Brain microvascular endothelial cell (primary cell): ENCODE measurements at regions not wholly inside any gene's neighbourhood (a gene's known extent, or its start where the extent isn't known, plus 50 kb on each side); places are given as distances from the start of the nearest gene placed in this dataset.

Experiments
- DNase-seq: peaks from one replicate; pipeline ENCODE4 v3.0.0-alpha.2; 2020
- H3K27ac ChIP-seq: fragments of 250-450 bp; sonication (Bioruptor Pico); 2 replicates; pipeline ENCODE4 v1.5.1; 2020; ENCODE audit warnings: mild to moderate bottlenecking, moderate library complexity
- H3K27me3 ChIP-seq: fragments of 250-450 bp; sonication (Bioruptor Pico); replicated peaks from 2 replicates; pipeline ENCODE4 v1.5.1; 2020; ENCODE audit warnings: mild to moderate bottlenecking
- H3K36me3 ChIP-seq: fragments of 250-450 bp; sonication (Bioruptor Pico); replicated peaks from 2 replicates; pipeline ENCODE4 v1.5.1; 2020; ENCODE audit warnings: mild to moderate bottlenecking
- H3K4me3 ChIP-seq: 2 replicates; pipeline ENCODE4 v1.5.1; 2011; ENCODE audit warnings: low read depth, mild to moderate bottlenecking, control low read depth, low read length, moderate library complexity
- in situ Hi-C: cut with HindIII; loops from 2 replicates; pipeline ENCODE4 v1.10.0; 2017; ENCODE audit warnings: low sequenced_read_pairs, low pct_ligation_motif_present
- TF ChIP-seq, protein P1 (sequence below): IDR thresholded peaks from 2 replicates; pipeline ENCODE4 v1.5.1; 2011; ENCODE audit warnings: low read depth, mild to moderate bottlenecking, moderate library complexity, low read length, control low read depth, inconsistent platforms; ENCODE audit errors: missing control alignments

DNA sequence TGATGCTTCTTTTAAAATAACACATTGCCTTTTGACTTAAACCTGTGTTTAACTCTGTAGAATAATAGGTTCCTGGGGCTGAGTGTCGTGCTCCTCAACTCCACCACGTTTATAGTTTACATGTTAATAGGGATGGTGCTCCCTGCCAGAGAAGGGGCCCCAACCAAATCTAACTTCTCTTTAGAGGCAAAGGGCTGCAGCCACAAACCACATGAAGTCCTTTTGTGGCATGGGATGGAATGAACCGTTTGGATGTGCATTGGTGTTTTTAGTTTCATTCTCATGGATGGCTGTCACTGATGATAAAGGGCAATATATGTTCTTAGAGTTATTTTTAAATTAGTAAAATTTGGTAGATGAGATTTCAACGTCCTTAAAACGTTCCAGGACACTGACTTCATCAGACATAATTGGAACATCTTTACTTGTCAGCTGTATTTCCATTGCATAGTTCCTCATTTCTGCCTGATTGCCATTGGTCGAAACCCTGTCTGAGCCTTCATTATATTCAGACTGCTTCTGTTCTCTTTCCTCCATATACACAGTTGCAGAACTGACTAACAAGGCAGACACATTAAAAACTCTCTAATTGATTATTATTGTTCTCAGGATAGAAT, 60.4 kb upstream of the HPF1 start:
- Histone ChIP-seq H3K4me3 (no peak overlapping the region), H3K36me3 (no peaks in the 10 kb centered on the region), H3K27me3 (no peaks in the 10 kb centered on the region), H3K27ac (no peak overlapping the region)
- no peak for DNase-seq
- TF ChIP-seq, protein P1, sequence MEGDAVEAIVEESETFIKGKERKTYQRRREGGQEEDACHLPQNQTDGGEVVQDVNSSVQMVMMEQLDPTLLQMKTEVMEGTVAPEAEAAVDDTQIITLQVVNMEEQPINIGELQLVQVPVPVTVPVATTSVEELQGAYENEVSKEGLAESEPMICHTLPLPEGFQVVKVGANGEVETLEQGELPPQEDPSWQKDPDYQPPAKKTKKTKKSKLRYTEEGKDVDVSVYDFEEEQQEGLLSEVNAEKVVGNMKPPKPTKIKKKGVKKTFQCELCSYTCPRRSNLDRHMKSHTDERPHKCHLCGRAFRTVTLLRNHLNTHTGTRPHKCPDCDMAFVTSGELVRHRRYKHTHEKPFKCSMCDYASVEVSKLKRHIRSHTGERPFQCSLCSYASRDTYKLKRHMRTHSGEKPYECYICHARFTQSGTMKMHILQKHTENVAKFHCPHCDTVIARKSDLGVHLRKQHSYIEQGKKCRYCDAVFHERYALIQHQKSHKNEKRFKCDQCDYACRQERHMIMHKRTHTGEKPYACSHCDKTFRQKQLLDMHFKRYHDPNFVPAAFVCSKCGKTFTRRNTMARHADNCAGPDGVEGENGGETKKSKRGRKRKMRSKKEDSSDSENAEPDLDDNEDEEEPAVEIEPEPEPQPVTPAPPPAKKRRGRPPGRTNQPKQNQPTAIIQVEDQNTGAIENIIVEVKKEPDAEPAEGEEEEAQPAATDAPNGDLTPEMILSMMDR: no peak
- in situ Hi-C loops: loop anchor here (25.0 kb wide), 1 partner anchor 219 kb away; the partner anchor contains the start of gene MFAP3L

DNA sequence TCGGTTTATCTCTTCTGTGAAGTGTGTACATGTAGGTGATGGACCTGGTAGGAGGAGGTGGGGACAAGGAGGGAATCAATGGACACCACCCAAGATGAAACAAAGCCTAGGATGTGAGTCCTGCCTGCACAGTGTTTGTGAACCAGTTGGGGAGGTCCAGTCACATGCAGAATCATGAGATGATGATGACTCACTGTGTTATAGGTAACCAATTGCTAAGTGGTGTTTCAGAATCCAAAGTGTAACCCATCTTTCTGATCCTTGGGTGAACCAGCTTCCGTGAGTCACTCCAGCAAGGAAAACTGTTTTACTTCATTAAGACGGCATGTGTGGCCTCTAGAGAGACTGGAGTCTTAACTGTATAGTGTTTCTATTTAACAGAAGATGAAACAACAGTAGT, 57.9 kb upstream of the HPF1 start:
- no peak overlapping the region for H3K4me3 ChIP-seq
- in situ Hi-C loops: loop anchor here (25.0 kb wide), 1 partner anchor 222 kb away; the partner anchor contains the start of gene MFAP3L
- no peak for DNase-seq
- H3K27me3 ChIP-seq: no peaks in the 10 kb centered on the region
- no peaks in the 10 kb centered on the region for H3K36me3 ChIP-seq
- TF ChIP-seq, protein P1: no peak
- no peak overlapping the region for H3K27ac ChIP-seq

DNA sequence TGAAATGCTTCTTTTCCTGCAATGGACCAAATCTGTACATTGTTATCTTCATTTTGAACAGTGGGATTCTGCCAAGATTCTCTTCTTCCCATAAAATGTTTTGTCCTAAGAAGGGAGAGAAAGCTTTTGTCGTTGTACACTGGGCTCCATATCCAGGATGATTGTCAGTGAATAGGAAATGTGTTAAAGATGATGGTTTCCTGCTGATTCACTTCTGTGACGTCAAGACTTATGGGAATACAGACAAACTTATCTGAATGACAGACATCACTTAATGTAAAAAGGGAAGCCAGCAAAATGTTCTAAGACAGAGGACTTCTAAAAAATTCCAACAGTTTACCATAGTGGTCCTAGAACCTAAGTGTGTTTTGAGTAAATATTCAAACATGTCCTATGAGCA, 53.7 kb upstream of the HPF1 start:
- in situ Hi-C loops: loop anchor here (25.0 kb wide), 1 partner anchor 226 kb away; the partner anchor contains the start of gene MFAP3L
- no peaks in the 10 kb centered on the region for H3K36me3 ChIP-seq

DNA sequence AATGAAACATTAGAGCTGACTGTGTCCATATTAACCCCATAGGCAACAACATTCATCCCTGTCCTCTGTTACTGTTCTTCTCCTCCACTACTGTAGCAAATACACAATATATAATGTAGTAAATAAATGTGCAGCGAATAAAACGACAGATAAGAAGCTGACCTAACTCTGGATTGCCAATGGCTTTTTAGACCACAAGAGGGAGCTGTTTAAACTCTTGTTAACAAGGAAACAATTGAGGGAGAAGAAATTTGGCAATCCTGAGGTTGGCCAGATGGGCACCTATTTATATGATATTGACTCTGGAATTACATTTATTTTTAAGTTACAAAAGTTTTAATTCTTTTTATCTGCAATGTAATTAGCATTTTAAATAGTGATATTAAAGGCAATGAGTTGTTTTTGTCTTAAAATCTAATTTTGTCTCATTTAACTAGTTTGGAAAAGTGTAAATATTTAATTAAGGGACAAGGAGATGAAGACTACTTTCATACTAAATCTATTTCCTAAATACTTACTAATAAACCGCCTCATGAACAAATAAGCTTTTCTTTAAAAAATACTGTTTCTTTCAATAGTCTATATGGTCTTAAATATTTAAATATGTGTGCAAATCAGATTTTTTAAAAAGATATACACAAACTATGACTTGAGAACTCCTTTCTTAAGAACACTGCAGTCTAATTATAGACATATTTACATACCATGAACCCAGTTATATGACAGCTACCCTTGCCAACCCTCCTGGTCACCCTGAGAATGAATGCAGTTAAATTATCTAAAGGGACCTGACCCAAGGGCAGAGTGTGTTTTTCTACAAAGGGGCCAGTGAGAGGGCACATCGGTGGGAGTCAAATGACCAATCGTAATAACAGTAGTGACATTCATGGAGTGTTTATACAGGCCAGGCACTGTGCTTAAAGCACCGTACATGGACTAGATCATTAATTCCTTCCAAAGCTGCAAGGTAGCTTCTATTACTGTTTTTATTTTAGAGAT, 52.9 kb upstream of the HPF1 start:
- Histone ChIP-seq H3K27ac (no peak overlapping the region), H3K36me3 (no peaks in the 10 kb centered on the region), H3K27me3 (no peaks in the 10 kb centered on the region), H3K4me3 (no peak overlapping the region)
- TF ChIP-seq, protein P1: peak; percentile 78
- peak; percentile 82 for DNase-seq
- in situ Hi-C loops: loop anchor here (25.0 kb wide), 1 partner anchor 227 kb away; the partner anchor contains the start of gene MFAP3L

More for the DNA sequence above, 53.7 kb upstream of the HPF1 start:
- no peak overlapping the region for H3K4me3 ChIP-seq
- H3K27ac ChIP-seq: no peak overlapping the region
- TF ChIP-seq, protein P1: no peak
- no peaks in the 10 kb centered on the region for H3K27me3 ChIP-seq
- DNase-seq: peak; percentile 7

DNA sequence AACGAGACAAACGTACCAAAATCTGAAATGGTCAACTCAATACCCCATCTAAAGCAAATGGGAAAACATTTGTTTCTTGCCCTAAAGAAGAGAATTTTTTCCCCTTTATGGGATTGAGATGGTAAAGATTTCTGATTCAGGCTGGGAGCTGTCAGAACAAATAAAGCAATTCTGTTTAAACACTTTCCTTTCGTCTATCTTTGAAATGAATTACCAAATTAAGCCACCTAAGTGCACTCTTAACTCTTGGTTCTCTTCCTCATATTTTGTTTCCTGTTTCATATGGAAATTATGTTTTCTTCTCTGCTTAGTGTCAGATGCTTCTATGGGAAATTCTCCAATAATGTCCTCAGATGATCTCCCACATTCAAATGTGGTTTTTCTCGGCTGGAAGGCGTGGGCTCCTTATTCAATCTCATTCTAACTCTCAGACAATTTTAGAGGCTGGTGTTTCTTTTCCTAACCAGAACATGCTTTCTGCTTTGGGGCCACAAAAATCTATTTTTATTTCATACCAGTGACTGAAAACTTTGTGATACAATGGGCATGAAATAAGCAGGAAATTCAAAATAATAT, 50.3 kb upstream of the HPF1 start:
- DNase-seq: no peak
- TF ChIP-seq, protein P1: no peak
- no peak overlapping the region for H3K27ac ChIP-seq
- H3K27me3 ChIP-seq: no peaks in the 10 kb centered on the region
- in situ Hi-C loops: loop anchor here (25.0 kb wide), 1 partner anchor 229 kb away; the partner anchor contains the start of gene MFAP3L
- no peaks in the 10 kb centered on the region for H3K36me3 ChIP-seq
- no peak overlapping the region for H3K4me3 ChIP-seq
